ENCODE measurements at regions not wholly inside any gene's neighbourhood (a gene's known extent, or its start where the extent isn't known, plus 50 kb on each side); places are given as distances from the start of the nearest gene placed in this dataset.

GRCh38 chr12:60337839-60338549, 742.2 kb downstream of the SLC16A7 start:
- Histone ChIP-seq H3K4me1 (replicated peaks in 1 of 2) (no peaks in the 10 kb centered on the region), H3K36me3 (replicated peaks in 1 of 2) (no peaks in the 10 kb centered on the region), H3K27ac (no peak overlapping the region), H3K27me3 (no peaks in the 10 kb centered on the region), H3K9me3 (replicated peaks in 1 of 3) (no peaks in the 10 kb centered on the region), H3K4me3 (no peak overlapping the region)
- 65 to 80% (median 69%) methylated on average over 5 of the region's 5 CpGs for WGBS, 4 donors
- intact Hi-C loops (cut with DNase I), result no loop called here
- DNase-seq, result no peak
- TF ChIP-seq CTCF (IDR thresholded peaks at IDR 0.05) (no peak), POLR2A (IDR thresholded peaks at IDR 0.05) (no peak)

GRCh38 chr12:60345442-60345841, 749.6 kb downstream of the SLC16A7 start:
- H3K9me3 ChIP-seq (replicated peaks in 1 of 3), result no peaks in the 10 kb centered on the region
- intact Hi-C loops (cut with DNase I), result no loop called here
- no peaks in the 10 kb centered on the region for H3K36me3 ChIP-seq (replicated peaks in 1 of 2)
- no peak overlapping the region for H3K27ac ChIP-seq
- no peak overlapping the region for H3K4me3 ChIP-seq
- DNase-seq, result no peak
- no peak for TF ChIP-seq CTCF (IDR thresholded peaks at IDR 0.05)
- TF ChIP-seq POLR2A (IDR thresholded peaks at IDR 0.05), result no peak
- 75 to 91% (median 79%) methylated on average over 1 of the region's 1 CpG for WGBS, 4 donors
- no peaks in the 10 kb centered on the region for H3K4me1 ChIP-seq (replicated peaks in 1 of 2)
- no peaks in the 10 kb centered on the region for H3K27me3 ChIP-seq

GRCh38 chr12:60349232-60349978, 753.6 kb downstream of the SLC16A7 start:
- Histone ChIP-seq H3K4me1 (replicated peaks in 1 of 2) (no peaks in the 10 kb centered on the region), H3K9me3 (replicated peaks in 1 of 3) (no peaks in the 10 kb centered on the region), H3K27me3 (no peaks in the 10 kb centered on the region), H3K27ac (no peak overlapping the region), H3K4me3 (no peak overlapping the region), H3K36me3 (replicated peaks in 1 of 2) (no peaks in the 10 kb centered on the region)
- intact Hi-C loops (cut with DNase I), result no loop called here
- no peak for TF ChIP-seq CTCF (IDR thresholded peaks at IDR 0.05)
- TF ChIP-seq POLR2A (IDR thresholded peaks at IDR 0.05), result no peak
- no peak for DNase-seq
- 49 to 77% (median 66%) methylated on average over 3 of the region's 3 CpGs for WGBS, 4 donors

GRCh38 chr12:60387356-60387755, 791.5 kb downstream of the SLC16A7 start:
- Histone ChIP-seq H3K27ac (no peak overlapping the region), H3K36me3 (replicated peaks in 1 of 2) (no peaks in the 10 kb centered on the region), H3K4me1 (replicated peaks in 1 of 2) (no peaks in the 10 kb centered on the region), H3K27me3 (no peaks in the 10 kb centered on the region), H3K9me3 (replicated peaks in 1 of 3) (no peaks in the 10 kb centered on the region), H3K4me3 (no peak overlapping the region)
- TF ChIP-seq CTCF (IDR thresholded peaks at IDR 0.05) (no peak), POLR2A (IDR thresholded peaks at IDR 0.05) (no peak)
- no peak for DNase-seq
- 94 to 97% (median 95%) methylated on average over 12 of the region's 12 CpGs for WGBS, 4 donors
- intact Hi-C loops (cut with DNase I), result no loop called here

Data from adrenal gland (tissue), 9 donors.